Fibroblast of lung (primary cell): ENCODE measurements at regions not wholly inside any gene's neighbourhood (a gene's known extent, or its start where the extent isn't known, plus 50 kb on each side); places are given as distances from the start of the nearest gene placed in this dataset.

ENCODE experiments used
- DNase-seq, 2 donors: peaks; one replicate each; pipeline versions ENCODE4 v3.0.0 to v3.0.0-alpha.2; 2010; ENCODE audit warnings: low read depth in 2 of 2
- H2AFZ ChIP-seq: 2 replicates; pipeline ENCODE4 v1.5.1; 2012; ENCODE audit warnings: low read length, control low read depth, inconsistent platforms
- H3K27ac ChIP-seq: 2 replicates; pipeline ENCODE4 v1.5.1; 2011; ENCODE audit warnings: low read length, control low read depth; ENCODE audit not compliant: insufficient read depth
- H3K27me3 ChIP-seq: 2 replicates; pipeline ENCODE4 v1.5.1; 2011; ENCODE audit warnings: mild to moderate bottlenecking, low read length; ENCODE audit not compliant: control insufficient read depth, insufficient read depth
- H3K36me3 ChIP-seq: 2 replicates; pipeline ENCODE4 v1.5.1; 2011; ENCODE audit warnings: low read length; ENCODE audit not compliant: control insufficient read depth, insufficient read depth
- H3K4me1 ChIP-seq: 2 replicates; pipeline ENCODE4 v1.5.1; 2011; ENCODE audit warnings: low read length; ENCODE audit not compliant: control insufficient read depth, insufficient read depth; ENCODE audit errors: extremely low read depth
- H3K4me2 ChIP-seq: 2 replicates; pipeline ENCODE4 v1.5.1; 2011; ENCODE audit warnings: low read length, control low read depth; ENCODE audit not compliant: insufficient read depth; ENCODE audit errors: extremely low read depth
- H3K4me3 ChIP-seq, 4 experiments: fragments of 200-600 bp in 1 of 4; sonication (generic) in 1 of 4; replicated peaks in 1 of 4; 2 replicates each; pipeline ENCODE4 v1.5.1; 2011 to 2016; ENCODE audit warnings: low read length in 4 of 4, low read depth in 3 of 4, mild to moderate bottlenecking in 3 of 4, control low read depth in 2 of 4, inconsistent platforms in 1 of 4, mixed read lengths in 1 of 4; ENCODE audit not compliant: insufficient read depth in 1 of 4; ENCODE audit errors: control extremely low read depth in 1 of 4
- H3K79me2 ChIP-seq: 2 replicates; pipeline ENCODE4 v1.5.1; 2012; ENCODE audit warnings: mild to moderate bottlenecking, low read length, inconsistent platforms; ENCODE audit not compliant: control insufficient read depth, insufficient read depth
- H3K9ac ChIP-seq: 2 replicates; pipeline ENCODE4 v1.5.1; 2011; ENCODE audit warnings: mild to moderate bottlenecking, low read length, control low read depth; ENCODE audit not compliant: insufficient read depth
- H3K9me3 ChIP-seq: 2 replicates; pipeline ENCODE4 v1.5.1; 2012; ENCODE audit warnings: low read depth, low read length; ENCODE audit not compliant: control insufficient read depth, insufficient read depth
- H4K20me1 ChIP-seq: 2 replicates; pipeline ENCODE4 v1.5.1; 2011; ENCODE audit warnings: low read length; ENCODE audit not compliant: control insufficient read depth, insufficient read depth; ENCODE audit errors: extremely low read depth
- CTCF ChIP-seq, 2 donors: IDR thresholded peaks in 1 of 2; conservative IDR thresholded peaks in 1 of 2; 1 replicate in 1 of 2; 2 replicates in 1 of 2; pipeline ENCODE4 v1.5.1; 2011 to 2012; ENCODE audit warnings: low read length in 2 of 2, control low read depth in 1 of 2, inconsistent platforms in 1 of 2, low read depth in 1 of 2, mild to moderate bottlenecking in 1 of 2
- EZH2 ChIP-seq: IDR thresholded peaks from 2 replicates; pipeline ENCODE4 v1.5.1; 2012; ENCODE audit warnings: low read length, control low read depth, mild to moderate bottlenecking; ENCODE audit errors: missing control alignments

GRCh38 chr2:6067089-6067488, 374.9 kb downstream of the SOX11 start:
- Histone ChIP-seq H4K20me1 (no peaks in the 10 kb centered on the region), H3K4me1 (no peaks in the 10 kb centered on the region), H3K4me2 (no peak overlapping the region), H3K79me2 (no peaks in the 10 kb centered on the region), H2AFZ (no peak overlapping the region), H3K36me3 (no peaks in the 10 kb centered on the region), H3K9me3 (no peaks in the 10 kb centered on the region), H3K4me3 (no peak overlapping the region), H3K27ac (no peak overlapping the region), H3K9ac (no peak overlapping the region), H3K27me3 (no peaks in the 10 kb centered on the region)
- DNase-seq: no peak
- TF ChIP-seq EZH2 (no peak), CTCF (conservative IDR thresholded peaks at IDR 0.05 in 1 of 2, IDR thresholded peaks at IDR 0.05 in 1 of 2; ENCODE audit: low read depth in 1 of 2, low read length in 2 of 2) (no peak)

- H3K27ac ChIP-seq: no peak overlapping the region
- no peak overlapping the region for H3K4me2 ChIP-seq
- H4K20me1 ChIP-seq: no peaks in the 10 kb centered on the region
- no peak overlapping the region for H2AFZ ChIP-seq
- no peaks in the 10 kb centered on the region for H3K27me3 ChIP-seq
- no peak for TF ChIP-seq CTCF (conservative IDR thresholded peaks at IDR 0.05 in 1 of 2, IDR thresholded peaks at IDR 0.05 in 1 of 2; ENCODE audit: low read depth in 1 of 2, low read length in 2 of 2)
- no peak for DNase-seq
- no peaks in the 10 kb centered on the region for H3K36me3 ChIP-seq
- no peaks in the 10 kb centered on the region for H3K79me2 ChIP-seq
- H3K9me3 ChIP-seq: no peaks in the 10 kb centered on the region
- H3K4me3 ChIP-seq: no peak overlapping the region
- H3K9ac ChIP-seq: no peak overlapping the region
- H3K4me1 ChIP-seq: no peaks in the 10 kb centered on the region
These were observed 375.6 kb downstream of the SOX11 start for GRCh38 chr2:6067806-6068205.

GRCh38 chr2:6068429-6068828, 376.2 kb downstream of the SOX11 start:
- no peaks in the 10 kb centered on the region for H3K79me2 ChIP-seq
- TF ChIP-seq CTCF (conservative IDR thresholded peaks at IDR 0.05 in 1 of 2, IDR thresholded peaks at IDR 0.05 in 1 of 2; ENCODE audit: low read depth in 1 of 2, low read length in 2 of 2) (no peak), EZH2 (no peak)

More at GRCh38 chr2:6068429-6068828, 376.2 kb downstream of the SOX11 start:
- H3K9me3 ChIP-seq: no peaks in the 10 kb centered on the region
- no peaks in the 10 kb centered on the region for H4K20me1 ChIP-seq
- no peaks in the 10 kb centered on the region for H3K36me3 ChIP-seq
- H3K9ac ChIP-seq: no peak overlapping the region
- no peak for DNase-seq
- no peak overlapping the region for H3K4me2 ChIP-seq
- H3K4me3 ChIP-seq: no peak overlapping the region
- no peak overlapping the region for H2AFZ ChIP-seq
- no peak overlapping the region for H3K27ac ChIP-seq
- H3K4me1 ChIP-seq: no peaks in the 10 kb centered on the region
- no peaks in the 10 kb centered on the region for H3K27me3 ChIP-seq
